IMR-90 (cell line): ENCODE measurements at regions not wholly inside any gene's neighbourhood (a gene's known extent, or its start where the extent isn't known, plus 50 kb on each side); places are given as distances from the start of the nearest gene placed in this dataset.

Source experiments
- ATAC-seq: fragments of 200-7000 bp; cut with Tn5 transposase; 2 replicates; pipeline ENCODE4 v1.9.1; 2020; ENCODE audit warnings: low read depth, mild to moderate bottlenecking, moderate library complexity
- BruUV-seq: library from RNA; stranded (reverse); fragments of 400-500 nt; replicated peaks from 2 replicates; lab custom pipeline; 2021; lab: Mats Ljungman, UMichigan
- CTCF ChIA-PET: fragments of 300-600 bp; formaldehyde crosslinking; extraction: SDS; loops from one replicate; lab custom pipeline; 2021; ENCODE audit warnings: antibody characterized with exemption; lab: Yijun Ruan, JAX
- POLR2A ChIA-PET: fragments of 300-600 bp; sonication (Branson Sonifier 250); formaldehyde crosslinking; loops from one replicate; lab custom pipeline; 2022; ENCODE audit warnings: antibody characterized with exemption; ENCODE audit not compliant: unreplicated experiment; lab: Charles Lee
- DNase-seq: peaks from one replicate; pipeline ENCODE4 v3.0.0; 2013
- H2AFZ ChIP-seq: replicated peaks from 2 replicates; pipeline ENCODE3; 2013; ENCODE audit warnings: low read length, mild to moderate bottlenecking; ENCODE audit not compliant: poor library complexity
- H2AK5ac ChIP-seq: 2 replicates; pipeline ENCODE4 v1.6.1; 2013; ENCODE audit warnings: low read depth, low read length, inconsistent platforms
- H2AK9ac ChIP-seq: replicated peaks from 2 replicates; pipeline ENCODE3; 2013; ENCODE audit warnings: mild to moderate bottlenecking, low read depth, low read length, moderate library complexity; ENCODE audit not compliant: poor library complexity
- H2BK120ac ChIP-seq: 2 replicates; pipeline ENCODE4 v1.6.1; 2013; ENCODE audit warnings: low read depth, low read length, inconsistent platforms
- H2BK15ac ChIP-seq: 3 replicates; pipeline ENCODE4 v1.6.1; 2013; ENCODE audit warnings: low read depth, low read length, inconsistent platforms
- H2BK20ac ChIP-seq: 2 replicates; pipeline ENCODE4 v1.6.1; 2013; ENCODE audit warnings: low read depth, mild to moderate bottlenecking, inconsistent platforms, low read length, moderate library complexity
- H2BK5ac ChIP-seq: 2 replicates; pipeline ENCODE4 v1.6.1; 2013; ENCODE audit warnings: mild to moderate bottlenecking, low read depth, low read length, inconsistent platforms; ENCODE audit not compliant: poor library complexity, severe bottlenecking
- H3K14ac ChIP-seq: replicated peaks from 2 replicates; pipeline ENCODE4 v1.6.1; 2013; ENCODE audit warnings: low read depth, low read length, inconsistent platforms
- H3K18ac ChIP-seq: 2 replicates; pipeline ENCODE4 v1.6.1; 2013; ENCODE audit warnings: low read depth, low read length, control low read depth
- H3K23ac ChIP-seq: 2 replicates; pipeline ENCODE4 v1.6.1; 2013; ENCODE audit warnings: low read depth, low read length, inconsistent platforms
- H3K27ac ChIP-seq: 2 replicates; pipeline ENCODE4 v1.5.1; 2013; ENCODE audit warnings: mild to moderate bottlenecking, control low read depth, low read length; ENCODE audit not compliant: insufficient read depth
- H3K27me3 ChIP-seq: 2 replicates; pipeline ENCODE4 v1.6.1; 2013; ENCODE audit warnings: low read length; ENCODE audit not compliant: control insufficient read depth, insufficient read depth
- H3K36me3 ChIP-seq: 2 replicates; pipeline ENCODE4 v1.6.1; 2013; ENCODE audit warnings: low read length, mixed read lengths; ENCODE audit not compliant: control insufficient read depth, insufficient read depth
- H3K4ac ChIP-seq: 2 replicates; pipeline ENCODE4 v1.6.1; 2013; ENCODE audit warnings: low read depth, low read length, inconsistent platforms
- H3K4me1 ChIP-seq: 2 replicates; pipeline ENCODE4 v1.6.1; 2013; ENCODE audit warnings: low read length, mixed read lengths; ENCODE audit not compliant: control insufficient read depth, insufficient read depth
- H3K4me2 ChIP-seq: 2 replicates; pipeline ENCODE4 v1.6.1; 2013; ENCODE audit warnings: low read depth, mild to moderate bottlenecking, control low read depth, low read length, moderate library complexity
- H3K4me3 ChIP-seq: 2 replicates; pipeline ENCODE4 v1.5.1; 2013; ENCODE audit warnings: low read depth, mild to moderate bottlenecking, control low read depth, low read length, moderate library complexity; ENCODE audit not compliant: insufficient read depth
- H3K56ac ChIP-seq: 2 replicates; pipeline ENCODE4 v1.6.1; 2013; ENCODE audit warnings: low read length, inconsistent platforms; ENCODE audit not compliant: insufficient read depth; ENCODE audit errors: extremely low read depth
- H3K79me1 ChIP-seq, 2 experiments: 2 replicates each; pipeline ENCODE4 v1.6.1; 2013; ENCODE audit warnings: low read length in 2 of 2, inconsistent platforms in 1 of 2, low read depth in 1 of 2
- H3K9ac ChIP-seq: 2 replicates; pipeline ENCODE4 v1.6.1; 2013; ENCODE audit warnings: low read depth, low read length, control low read depth
- H3K9me1 ChIP-seq: 2 replicates; pipeline ENCODE4 v1.6.1; 2013; ENCODE audit warnings: low read length, inconsistent platforms; ENCODE audit not compliant: insufficient read depth
- H3K9me3 ChIP-seq: 2 replicates; pipeline ENCODE4 v1.6.1; 2013; ENCODE audit warnings: low read length; ENCODE audit not compliant: control insufficient read depth, insufficient read depth
- H4K20me1 ChIP-seq: 2 replicates; pipeline ENCODE4 v1.6.1; 2013; ENCODE audit warnings: low read length, inconsistent platforms; ENCODE audit not compliant: insufficient read depth
- H4K5ac ChIP-seq: 2 replicates; pipeline ENCODE4 v1.6.1; 2013; ENCODE audit warnings: mild to moderate bottlenecking, low read depth, low read length, control low read depth
- H4K8ac ChIP-seq, 2 experiments: 2 replicates each; pipeline ENCODE4 v1.6.1; 2013; ENCODE audit warnings: low read depth in 2 of 2, low read length in 2 of 2, control low read depth in 1 of 2, inconsistent platforms in 1 of 2
- H4K91ac ChIP-seq: 2 replicates; pipeline ENCODE4 v1.6.1; 2013; ENCODE audit warnings: low read depth, low read length, inconsistent platforms; ENCODE audit not compliant: insufficient read depth
- BHLHE40 ChIP-seq: fragments of 150-350 bp; IDR thresholded peaks from 2 replicates; pipeline ENCODE4 v1.6.1; 2016; ENCODE audit warnings: mild to moderate bottlenecking, low read depth, low read length
- CEBPB ChIP-seq: IDR thresholded peaks from 2 replicates; pipeline ENCODE4 v1.6.1; 2012; ENCODE audit warnings: low read depth, low read length, improper control_type of control experiment
- CHD1 ChIP-seq: IDR thresholded peaks from 2 replicates; pipeline ENCODE4 v1.6.1; 2012; ENCODE audit warnings: low read depth, low read length, improper control_type of control experiment
- CTCF ChIP-seq: conservative IDR thresholded peaks from 2 replicates; pipeline ENCODE4 v1.5.1; 2012; ENCODE audit warnings: mild to moderate bottlenecking, low read depth, low read length, improper control_type of control experiment
- ELK1 ChIP-seq: fragments of 150-350 bp; IDR thresholded peaks from 2 replicates; pipeline ENCODE4 v1.6.1; 2016; ENCODE audit warnings: low read depth, mild to moderate bottlenecking, low read length, moderate library complexity, borderline replicate concordance
- FOS ChIP-seq: fragments of 150-350 bp; IDR thresholded peaks from 2 replicates; pipeline ENCODE4 v1.6.1; 2016; ENCODE audit warnings: low read depth, low read length
- MAFK ChIP-seq: IDR thresholded peaks from 2 replicates; pipeline ENCODE4 v1.6.1; 2012; ENCODE audit warnings: low read depth, low read length, improper control_type of control experiment
- MAZ ChIP-seq: IDR thresholded peaks from 2 replicates; pipeline ENCODE4 v1.6.1; 2012; ENCODE audit warnings: low read depth, mild to moderate bottlenecking, low read length, improper control_type of control experiment, moderate library complexity, borderline replicate concordance
- MXI1 ChIP-seq: IDR thresholded peaks from 2 replicates; pipeline ENCODE4 v1.6.1; 2012; ENCODE audit warnings: low read depth, mild to moderate bottlenecking, low read length, moderate library complexity, borderline replicate concordance
- NFE2L2 ChIP-seq: fragments of 150-350 bp; IDR thresholded peaks from 2 replicates; pipeline ENCODE4 v1.6.1; 2016; ENCODE audit warnings: low read depth, mild to moderate bottlenecking, low read length
- POLR2A ChIP-seq: IDR thresholded peaks from 2 replicates; pipeline ENCODE4 v1.6.1; 2012; ENCODE audit warnings: mild to moderate bottlenecking, low read depth, low read length
- RAD21 ChIP-seq: IDR thresholded peaks from 2 replicates; pipeline ENCODE4 v1.6.1; 2012; ENCODE audit warnings: low read length, improper control_type of control experiment
- RCOR1 ChIP-seq: IDR thresholded peaks from 2 replicates; pipeline ENCODE4 v1.6.1; 2012; ENCODE audit warnings: mild to moderate bottlenecking, low read length, improper control_type of control experiment; ENCODE audit not compliant: insufficient replicate concordance
- RFX5 ChIP-seq: IDR thresholded peaks from 2 replicates; pipeline ENCODE4 v1.8.0; 2012; ENCODE audit warnings: low read depth, mild to moderate bottlenecking, low read length, moderate library complexity
- SMC3 ChIP-seq: fragments of 150-350 bp; IDR thresholded peaks from 2 replicates; pipeline ENCODE4 v1.6.1; 2016; ENCODE audit warnings: low read depth, mild to moderate bottlenecking, antibody characterized with exemption, low read length, moderate library complexity
- WGBS, 2 experiments: methylation state at CpG; one replicate each; pipeline versions ENCODE4 v1.1.5 to v1.1.7; 2013; ENCODE audit warnings: missing lambda C conversion rate in 2 of 2; ENCODE audit not compliant: insufficient read length in 1 of 2; ENCODE audit errors: extremely low coverage in 2 of 2; 5-methylcytosine and 5-hydroxymethylcytosine counted together
- dilution Hi-C: fragments of 300-500 bp; cut with HindIII; formaldehyde crosslinking; loops from one replicate; pipeline ENCODE4 v1.14.3; 2018; ENCODE audit warnings: low sequenced_read_pairs; ENCODE audit not compliant: unreplicated experiment
- in situ Hi-C: fragments of 300-500 bp; cut with MboI; formaldehyde crosslinking; loops from 3 replicates; pipeline ENCODE4 v1.14.3; 2019; ENCODE audit warnings: low sequenced_read_pairs, inconsistent platforms, mixed read lengths
- intact Hi-C: fragments of 100-400 bp; cut with micrococcal nuclease; formaldehyde crosslinking; loops from 2 replicates; pipeline ENCODE4 v1.10.0; 2022
- TF ChIP-seq, protein P1 (sequence below): fragments of 150-350 bp; IDR thresholded peaks from 2 replicates; pipeline ENCODE4 v1.6.1; 2017; ENCODE audit warnings: mild to moderate bottlenecking, antibody characterized with exemption, low read length, low read depth

DNA sequence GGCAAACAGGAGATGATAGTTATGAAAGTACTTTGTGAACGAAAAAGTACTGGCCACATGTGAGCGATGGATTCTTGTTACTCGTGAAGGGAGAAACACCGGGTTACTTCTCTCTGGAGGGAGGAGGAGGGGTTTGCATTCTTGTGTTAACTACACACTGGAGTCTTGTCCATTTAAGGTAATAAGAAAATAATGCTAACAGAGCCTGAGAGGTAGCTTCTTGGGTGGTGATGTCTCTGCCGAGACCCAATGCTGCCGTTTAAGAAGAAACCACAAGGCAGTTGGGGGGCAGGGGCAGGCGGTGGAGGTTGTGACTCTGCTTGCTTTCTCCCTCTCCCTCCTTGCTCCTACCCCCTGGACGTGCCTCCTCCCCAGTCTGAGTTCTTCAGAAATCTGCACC is 100.9 kb upstream of the ROPN1 start:
- Histone ChIP-seq H3K27ac (no peak overlapping the region), H3K4me2 (no peak overlapping the region), H3K4ac (peak overlapping the region; percentile 76), H3K9me3 (no peaks in the 10 kb centered on the region), H2BK20ac (no peak overlapping the region), H3K23ac (no peak overlapping the region), H2BK5ac (no peak overlapping the region), H2BK15ac (0 out of 3 replicates have a peak overlapping the region, but pooled peaks have one; percentile 16), H3K9me1 (peaks cover 4% of the 10 kb centered on the region; the same call in 1 of the 2 replicates), H4K8ac (peak overlapping the region in 1 of 2 experiments; percentile 3; a peak in 1 of 4 replicates), H4K91ac (peak overlapping the region; percentile 76), H3K9ac (no peak overlapping the region), H3K56ac (no peak overlapping the region), H4K20me1 (no peaks in the 10 kb centered on the region), H3K79me1 (no peaks in the 10 kb centered on the region), H3K14ac (peak overlapping the region; percentile 61; the same call in 1 of the 2 replicates), H4K5ac (no peak overlapping the region), H2AFZ (no peak overlapping the region), H2AK9ac (no peak overlapping the region), H3K36me3 (no peaks in the 10 kb centered on the region), H2AK5ac (no peak overlapping the region), H2BK120ac (peak overlapping the region; percentile 76), H3K27me3 (peaks cover 7% of the 10 kb centered on the region; the same call in 1 of the 2 replicates), H3K18ac (no peak overlapping the region; the same call in 1 of the 2 replicates), H3K4me3 (no peak overlapping the region), H3K4me1 (no peaks in the 10 kb centered on the region)
- ATAC-seq (peak; percentile 40), DNase-seq (peak; percentile 15)
- TF ChIP-seq MAZ: no peak
- no peak for TF ChIP-seq RAD21
- TF ChIP-seq CHD1: no peak
- TF ChIP-seq CTCF: no peak
- TF ChIP-seq BHLHE40: no peak
- TF ChIP-seq NFE2L2: no peak
- TF ChIP-seq ELK1: no peak
- TF ChIP-seq POLR2A: no peak
- TF ChIP-seq RFX5: no peak
- no peak for TF ChIP-seq MXI1
- no peak for TF ChIP-seq FOS
- TF ChIP-seq RCOR1: no peak
- TF ChIP-seq CEBPB: no peak
- TF ChIP-seq, protein P1, sequence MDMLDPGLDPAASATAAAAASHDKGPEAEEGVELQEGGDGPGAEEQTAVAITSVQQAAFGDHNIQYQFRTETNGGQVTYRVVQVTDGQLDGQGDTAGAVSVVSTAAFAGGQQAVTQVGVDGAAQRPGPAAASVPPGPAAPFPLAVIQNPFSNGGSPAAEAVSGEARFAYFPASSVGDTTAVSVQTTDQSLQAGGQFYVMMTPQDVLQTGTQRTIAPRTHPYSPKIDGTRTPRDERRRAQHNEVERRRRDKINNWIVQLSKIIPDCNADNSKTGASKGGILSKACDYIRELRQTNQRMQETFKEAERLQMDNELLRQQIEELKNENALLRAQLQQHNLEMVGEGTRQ: no peak
- TF ChIP-seq SMC3: no peak
- TF ChIP-seq MAFK: no peak
- intact Hi-C loops: no loop called here
- WGBS, 2 experiments: 20% methylated on average over 1 of the region's 8 CpGs; no CpG with 5 or more reads in 1 of the 2 experiments
- BruUV-seq: no TSS peak
- POLR2A ChIA-PET: no interaction called here
- in situ Hi-C loops: no loop called here
- CTCF ChIA-PET: no interaction called here
- dilution Hi-C loops: no loop called here
